ENCODE measurements at regions not wholly inside any gene's neighbourhood (a gene's known extent, or its start where the extent isn't known, plus 50 kb on each side); places are given as distances from the start of the nearest gene placed in this dataset.

DNA sequence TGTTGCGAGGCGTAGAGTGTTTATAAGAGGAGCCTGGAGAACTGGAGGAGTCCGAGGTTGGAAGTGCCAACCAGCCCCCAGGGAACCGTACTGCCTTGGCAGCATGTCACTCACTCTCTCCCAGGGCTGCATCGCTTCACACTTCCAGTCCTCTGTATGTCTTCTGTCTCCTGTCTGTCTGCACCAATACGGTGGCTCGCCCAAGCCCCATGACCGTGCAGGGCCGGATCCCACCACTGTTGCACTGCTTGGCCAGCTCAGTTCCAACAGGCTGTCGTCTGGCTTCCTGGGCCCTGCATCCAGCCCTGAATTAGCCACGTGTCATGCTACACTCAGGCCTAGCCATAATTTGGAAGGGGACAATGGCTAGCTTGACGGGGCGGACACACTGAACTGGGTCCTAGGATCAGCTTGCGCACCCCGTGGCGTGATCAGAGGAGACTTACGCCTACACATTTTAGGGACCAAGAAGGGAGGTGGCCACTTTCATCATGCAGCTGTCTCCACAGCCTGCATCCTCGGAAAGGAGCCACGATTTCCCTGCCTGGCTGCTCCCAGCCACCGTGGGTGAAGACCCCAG is 147.1 kb downstream of the URI1 start:
- H3K4me3 ChIP-seq (ENCODE audit: low read depth, low read length), result no peak overlapping the region
- TF ChIP-seq, protein P1, sequence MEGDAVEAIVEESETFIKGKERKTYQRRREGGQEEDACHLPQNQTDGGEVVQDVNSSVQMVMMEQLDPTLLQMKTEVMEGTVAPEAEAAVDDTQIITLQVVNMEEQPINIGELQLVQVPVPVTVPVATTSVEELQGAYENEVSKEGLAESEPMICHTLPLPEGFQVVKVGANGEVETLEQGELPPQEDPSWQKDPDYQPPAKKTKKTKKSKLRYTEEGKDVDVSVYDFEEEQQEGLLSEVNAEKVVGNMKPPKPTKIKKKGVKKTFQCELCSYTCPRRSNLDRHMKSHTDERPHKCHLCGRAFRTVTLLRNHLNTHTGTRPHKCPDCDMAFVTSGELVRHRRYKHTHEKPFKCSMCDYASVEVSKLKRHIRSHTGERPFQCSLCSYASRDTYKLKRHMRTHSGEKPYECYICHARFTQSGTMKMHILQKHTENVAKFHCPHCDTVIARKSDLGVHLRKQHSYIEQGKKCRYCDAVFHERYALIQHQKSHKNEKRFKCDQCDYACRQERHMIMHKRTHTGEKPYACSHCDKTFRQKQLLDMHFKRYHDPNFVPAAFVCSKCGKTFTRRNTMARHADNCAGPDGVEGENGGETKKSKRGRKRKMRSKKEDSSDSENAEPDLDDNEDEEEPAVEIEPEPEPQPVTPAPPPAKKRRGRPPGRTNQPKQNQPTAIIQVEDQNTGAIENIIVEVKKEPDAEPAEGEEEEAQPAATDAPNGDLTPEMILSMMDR (IDR thresholded peaks at IDR 0.05; ENCODE audit: insufficient read depth, low read depth, low read length), result no peak
- DNase-seq (ENCODE audit: low read depth), result no peak

- no peak for DNase-seq (ENCODE audit: low read depth)
- TF ChIP-seq, protein P1 (IDR thresholded peaks at IDR 0.05; ENCODE audit: insufficient read depth, low read depth, low read length), result no peak
- no peak overlapping the region for H3K4me3 ChIP-seq (ENCODE audit: low read depth, low read length)
Observed at GRCh38 chr19:30090476-30090875, 148.4 kb downstream of the URI1 start.

DNA sequence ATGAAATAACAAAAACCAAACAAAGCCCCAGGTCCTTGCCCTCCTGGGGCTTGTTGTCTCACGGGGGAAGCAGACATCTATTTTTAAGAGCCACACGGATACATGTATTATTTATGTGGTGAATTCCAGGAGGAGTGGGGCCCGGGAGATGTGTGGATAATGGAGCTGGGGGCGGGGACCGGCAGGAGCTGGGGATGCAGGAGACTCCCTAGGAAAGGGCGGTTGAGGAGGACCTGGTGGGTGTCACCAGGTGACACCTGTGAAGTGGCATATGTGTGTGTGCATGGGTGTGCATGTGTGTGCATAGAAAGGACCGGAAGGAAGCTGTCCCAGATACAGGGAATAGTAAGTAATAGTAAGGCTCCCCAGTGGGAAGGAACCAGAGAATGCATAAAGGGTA is 148.9 kb downstream of the URI1 start:
- H3K4me3 ChIP-seq (ENCODE audit: low read depth, low read length), result no peak overlapping the region
- DNase-seq (ENCODE audit: low read depth), result no peak
- TF ChIP-seq, protein P1 (IDR thresholded peaks at IDR 0.05; ENCODE audit: insufficient read depth, low read depth, low read length), result no peak

DNA sequence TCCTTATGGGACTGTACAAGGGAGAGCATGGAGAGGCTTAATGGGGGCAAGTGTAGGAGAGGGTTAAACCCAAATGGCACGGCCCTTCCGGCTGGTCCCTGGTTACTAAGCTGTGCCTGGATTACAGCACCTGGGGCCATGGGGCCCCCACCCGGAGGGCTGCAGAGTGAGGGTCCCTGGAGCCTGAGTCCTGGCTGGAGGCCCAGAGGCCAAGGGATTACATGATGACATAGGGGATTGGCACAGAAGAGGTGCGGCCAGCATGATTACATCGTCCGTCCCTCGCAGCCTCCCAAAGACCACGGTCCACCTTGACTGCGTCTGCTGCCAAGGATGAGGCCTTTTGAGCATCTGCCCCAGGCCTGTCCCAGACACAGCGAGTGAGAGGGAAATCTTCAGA is 149.4 kb downstream of the URI1 start:
- TF ChIP-seq, protein P1 (IDR thresholded peaks at IDR 0.05; ENCODE audit: insufficient read depth, low read depth, low read length), result no peak
- no peak overlapping the region for H3K4me3 ChIP-seq (ENCODE audit: low read depth, low read length)
- no peak for DNase-seq (ENCODE audit: low read depth)

- TF ChIP-seq, protein P1 (IDR thresholded peaks at IDR 0.05; ENCODE audit: insufficient read depth, low read depth, low read length), result no peak
- no peak for DNase-seq (ENCODE audit: low read depth)
Observed at GRCh38 chr19:30091856-30092255, 149.8 kb downstream of the URI1 start.

DNA sequence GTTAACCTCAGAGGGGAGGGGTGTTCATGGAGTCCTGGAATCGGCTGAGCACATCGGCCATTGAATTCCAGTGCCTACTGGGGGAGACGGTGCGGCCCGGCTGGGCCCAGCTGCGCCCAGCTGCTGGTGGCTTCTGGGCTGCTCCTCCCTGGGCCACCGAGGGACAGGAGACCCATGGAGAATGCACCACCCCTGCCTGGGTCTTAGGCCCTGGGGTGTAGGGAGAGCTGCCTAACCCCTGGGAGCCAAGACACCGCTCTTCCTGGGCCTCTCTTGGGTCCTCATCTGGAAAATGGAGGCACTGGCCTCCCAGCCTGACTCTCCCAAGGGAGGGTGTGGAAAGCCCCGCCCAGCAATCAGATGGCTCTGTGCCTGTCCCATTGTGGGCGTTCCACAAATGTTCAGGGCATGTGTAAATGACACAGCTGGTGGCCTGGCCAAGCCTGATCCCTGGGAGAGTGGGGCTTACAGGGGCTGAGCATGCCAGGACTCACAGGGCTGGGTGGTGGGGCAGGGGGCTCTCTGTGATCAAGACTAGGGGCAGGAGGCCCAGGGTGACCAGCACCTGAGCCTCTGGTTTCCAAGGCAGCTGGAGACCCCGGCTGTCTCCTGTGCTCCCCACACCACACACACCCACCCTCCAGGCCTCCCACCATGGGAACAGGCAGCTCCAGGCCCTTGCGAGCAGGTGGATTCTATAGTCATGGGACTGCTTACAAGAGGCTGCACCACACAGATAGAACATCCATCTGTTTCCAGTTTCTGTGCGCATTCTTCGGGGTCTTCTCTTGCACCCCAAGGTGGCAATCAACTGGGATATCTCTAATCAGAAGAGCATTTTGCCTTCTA is 150.9 kb downstream of the URI1 start:
- no peak for DNase-seq (ENCODE audit: low read depth)
- TF ChIP-seq, protein P1 (IDR thresholded peaks at IDR 0.05; ENCODE audit: insufficient read depth, low read depth, low read length), result no peak
- no peak overlapping the region for H3K4me3 ChIP-seq (ENCODE audit: low read depth, low read length)

More at GRCh38 chr19:30091856-30092255, 149.8 kb downstream of the URI1 start:
- H3K4me3 ChIP-seq (ENCODE audit: low read depth, low read length), result no peak overlapping the region
